HEK293T (cell line): ENCODE measurements at regions not wholly inside any gene's neighbourhood (a gene's known extent, or its start where the extent isn't known, plus 50 kb on each side); places are given as distances from the start of the nearest gene placed in this dataset.

Experiments used
- CTCF ChIA-PET: fragments of 350-600 bp; formaldehyde crosslinking; extraction: SDS; loops from one replicate; lab custom pipeline; 2021; ENCODE audit warnings: antibody characterized with exemption, inconsistent platforms; lab: Yijun Ruan, JAX
- POLR2A ChIA-PET: fragments of 350-600 bp; formaldehyde crosslinking; extraction: SDS; loops from one replicate; lab custom pipeline; 2020; ENCODE audit warnings: antibody characterized with exemption, inconsistent platforms; lab: Yijun Ruan, JAX
- DNase-seq: peaks from one replicate; pipeline ENCODE4 v3.0.0; 2012; ENCODE audit warnings: mixed read lengths; ENCODE audit errors: extremely low spot score
- ARNT ChIP-seq: fragments of 450-650 bp; IDR thresholded peaks from 2 replicates; pipeline ENCODE4 v1.6.1; 2017; ENCODE audit warnings: mild to moderate bottlenecking
- BHLHE40 ChIP-seq: fragments of 450-650 bp; IDR thresholded peaks from 2 replicates; pipeline ENCODE4 v1.6.1; 2016; ENCODE audit warnings: mild to moderate bottlenecking, moderate library complexity, borderline replicate concordance
- CTBP1 ChIP-seq: fragments of 450-650 bp; IDR thresholded peaks from 2 replicates; pipeline ENCODE4 v1.6.1; 2016; ENCODE audit warnings: borderline replicate concordance
- ELF4 ChIP-seq: fragments of 450-650 bp; IDR thresholded peaks from 2 replicates; pipeline ENCODE4 v1.6.1; 2017; ENCODE audit warnings: antibody characterized with exemption
- FOXA1 ChIP-seq: fragments of 450-650 bp; IDR thresholded peaks from 2 replicates; pipeline ENCODE4 v1.6.1; 2016; ENCODE audit warnings: mild to moderate bottlenecking
- FOXK2 ChIP-seq: fragments of 450-650 bp; IDR thresholded peaks from 2 replicates; pipeline ENCODE4 v1.6.1; 2016; ENCODE audit warnings: mild to moderate bottlenecking
- FOXM1 ChIP-seq: fragments of 450-650 bp; IDR thresholded peaks from 2 replicates; pipeline ENCODE4 v1.6.1; 2017; ENCODE audit warnings: mild to moderate bottlenecking, borderline replicate concordance
- HDGF ChIP-seq: fragments of 450-650 bp; IDR thresholded peaks from 2 replicates; pipeline ENCODE4 v1.6.1; 2017; ENCODE audit warnings: antibody characterized with exemption, borderline replicate concordance
- L3MBTL2 ChIP-seq: fragments of 450-650 bp; conservative IDR thresholded peaks from 2 replicates; pipeline ENCODE4 v1.6.1; 2016; ENCODE audit warnings: mild to moderate bottlenecking
- LEF1 ChIP-seq: fragments of 450-650 bp; IDR thresholded peaks from 2 replicates; pipeline ENCODE4 v1.6.1; 2017; ENCODE audit warnings: mild to moderate bottlenecking, borderline replicate concordance
- NFRKB ChIP-seq: fragments of 450-650 bp; IDR thresholded peaks from 2 replicates; pipeline ENCODE4 v1.6.1; 2016; ENCODE audit warnings: mild to moderate bottlenecking, moderate library complexity
- PKNOX1 ChIP-seq: fragments of 450-650 bp; IDR thresholded peaks from 2 replicates; pipeline ENCODE4 v1.6.1; 2016
- SP1 ChIP-seq: fragments of 450-650 bp; IDR thresholded peaks from 2 replicates; pipeline ENCODE4 v1.6.1; 2017
- SUZ12 ChIP-seq: fragments of 450-650 bp; IDR thresholded peaks from 2 replicates; pipeline ENCODE4 v1.6.1; 2016; ENCODE audit warnings: mild to moderate bottlenecking
- TARDBP ChIP-seq: fragments of 450-650 bp; IDR thresholded peaks from 2 replicates; pipeline ENCODE4 v1.6.1; 2016
- ZNF384 ChIP-seq: fragments of 450-650 bp; IDR thresholded peaks from 2 replicates; pipeline ENCODE4 v1.6.1; 2016

DNA sequence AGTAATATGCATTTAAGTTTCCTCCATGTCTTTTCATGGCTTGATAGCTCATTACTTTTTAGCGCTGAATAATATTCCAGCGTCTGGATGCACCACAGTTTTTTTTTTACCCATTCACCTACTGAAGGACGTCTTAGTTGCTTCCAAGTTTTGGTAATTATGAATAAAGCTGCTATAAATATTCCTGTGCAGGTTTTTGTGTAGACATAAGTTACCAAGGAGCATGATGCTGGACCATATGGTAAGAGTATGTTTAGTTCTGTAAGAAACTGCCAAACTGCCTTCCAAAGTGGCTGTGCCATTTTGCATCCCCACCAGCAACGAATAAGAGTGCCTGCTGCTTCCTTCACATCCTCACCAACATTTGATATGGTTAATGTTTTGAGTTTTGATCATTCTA lies 195.6 kb downstream of the PIK3R1 start:
- ChIA-PET CTCF (no interaction called here), POLR2A (no interaction called here)
- TF ChIP-seq FOXM1 (no peak), ELF4 (no peak), FOXK2 (no peak), TARDBP (no peak), NFRKB (no peak), ARNT (no peak), FOXA1 (no peak), SUZ12 (no peak), CTBP1 (no peak), LEF1 (no peak), ZNF384 (no peak), L3MBTL2 (no peak), BHLHE40 (no peak), SP1 (no peak)
- no peak for DNase-seq

DNA sequence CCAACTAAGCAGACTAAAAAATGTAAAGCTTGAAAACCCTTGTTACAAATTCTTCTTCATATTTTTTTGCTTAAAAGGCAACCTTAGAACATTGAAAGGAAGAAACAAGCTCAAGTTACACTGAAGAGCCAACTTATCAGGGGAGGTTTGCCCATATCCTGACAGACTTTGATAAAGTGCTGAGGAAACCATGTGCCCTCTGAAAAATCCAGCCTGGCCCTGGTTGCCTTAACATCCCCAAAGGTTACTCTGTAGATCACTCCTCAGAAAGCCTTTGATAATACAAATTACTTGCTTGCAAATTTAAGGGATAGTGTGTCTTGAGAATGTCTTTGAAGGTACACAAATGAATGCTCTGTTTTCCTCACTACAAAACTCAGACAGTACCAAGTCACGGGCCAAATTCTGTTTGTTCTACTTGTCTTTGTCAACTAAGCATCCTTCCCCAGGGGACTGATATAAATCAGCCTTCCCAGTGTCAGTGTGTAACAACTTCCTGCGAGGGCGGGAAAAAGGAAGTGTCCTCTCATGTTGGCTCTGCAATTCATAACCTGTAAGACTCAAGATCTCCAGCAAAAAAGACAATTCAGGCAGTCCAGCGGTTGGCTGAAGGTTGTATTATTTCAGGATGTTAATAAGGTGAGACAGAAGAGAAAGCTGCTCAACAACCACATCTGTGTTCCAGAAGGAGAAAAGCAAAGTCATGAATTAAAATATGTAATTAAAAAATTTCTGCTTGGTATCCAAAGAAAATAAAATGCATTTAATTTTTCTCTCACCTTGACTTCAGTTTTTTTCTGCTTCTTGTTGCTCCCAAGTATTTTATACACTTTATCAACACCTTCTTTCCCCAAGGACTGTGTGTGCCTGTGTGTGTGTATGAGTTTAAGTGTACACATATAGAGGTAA lies 199.9 kb downstream of the PIK3R1 start:
- DNase-seq, result no peak
- ChIA-PET CTCF (interaction anchor here (0.6 kb wide), 1 partner anchor 11 kb away, joined by 3 read pairs; no protein-coding TSS in a partner anchor), POLR2A (no interaction called here)
- TF ChIP-seq LEF1, result no peak
- TF ChIP-seq PKNOX1, result 0 out of 2 replicates have a peak, but pooled peaks have one; percentile 34

- no peak for TF ChIP-seq SUZ12
- no peak for TF ChIP-seq PKNOX1
- TF ChIP-seq ARNT, result no peak
- no peak for TF ChIP-seq ELF4
- no peak for TF ChIP-seq HDGF
- no peak for TF ChIP-seq BHLHE40
- no peak for TF ChIP-seq NFRKB
- no peak for TF ChIP-seq L3MBTL2
- no peak for TF ChIP-seq SP1
- no peak for TF ChIP-seq TARDBP
- TF ChIP-seq FOXA1, result no peak
- no peak for TF ChIP-seq LEF1
- no peak for TF ChIP-seq CTBP1
- TF ChIP-seq FOXK2, result no peak
- ChIA-PET POLR2A (no interaction called here), CTCF (no interaction called here)
- DNase-seq, result no peak
Observed at GRCh38 chr5:68416714-68417113, 201.2 kb downstream of the PIK3R1 start.

- ChIA-PET CTCF (no interaction called here), POLR2A (no interaction called here)
- DNase-seq, result no peak
- no peak for TF ChIP-seq ELF4
- TF ChIP-seq SUZ12, result no peak
- TF ChIP-seq FOXM1, result no peak
- no peak for TF ChIP-seq TARDBP
Observed at GRCh38 chr5:68418201-68418600, 202.6 kb downstream of the PIK3R1 start.

GRCh38 chr5:68418680-68419079 lies 203.1 kb downstream of the PIK3R1 start:
- TF ChIP-seq SUZ12, result no peak
- no peak for TF ChIP-seq FOXK2
- TF ChIP-seq ZNF384, result no peak
- TF ChIP-seq HDGF, result no peak
- no peak for TF ChIP-seq SP1
- TF ChIP-seq ARNT, result no peak
- no peak for TF ChIP-seq LEF1
- TF ChIP-seq ELF4, result no peak
- TF ChIP-seq L3MBTL2, result no peak
- no peak for TF ChIP-seq PKNOX1
- no peak for TF ChIP-seq NFRKB
- DNase-seq, result no peak
- ChIA-PET CTCF (no interaction called here), POLR2A (no interaction called here)

- POLR2A ChIA-PET, result no interaction called here
- no peak for DNase-seq
- TF ChIP-seq FOXM1 (no peak), CTBP1 (no peak), FOXA1 (no peak), BHLHE40 (no peak), ARNT (no peak), NFRKB (no peak), TARDBP (no peak), ZNF384 (no peak), ELF4 (no peak), L3MBTL2 (no peak), FOXK2 (no peak), SP1 (no peak), SUZ12 (no peak), LEF1 (no peak), HDGF (no peak), PKNOX1 (no peak)
- CTCF ChIA-PET, result no interaction called here
Observed at GRCh38 chr5:68419081-68419636, 203.6 kb downstream of the PIK3R1 start.
